ENCODE measurements at regions not wholly inside any gene's neighbourhood (a gene's known extent, or its start where the extent isn't known, plus 50 kb on each side); places are given as distances from the start of the nearest gene placed in this dataset.

GRCh38 chr22:47257566-47257965 lies 495.1 kb downstream of the TBC1D22A start:
- no peak overlapping the region for H3K4me3 ChIP-seq (ENCODE audit: low read length)
- H3K27me3 ChIP-seq (ENCODE audit: control insufficient read depth, low read length): no peaks in the 10 kb centered on the region
- H3K9me2 ChIP-seq (replicated peaks; ENCODE audit: control insufficient read depth, low read length): no peaks in the 10 kb centered on the region
- H3K9me3 ChIP-seq (ENCODE audit: control insufficient read depth, insufficient read depth, low read length): no peaks in the 10 kb centered on the region
- no peaks in the 10 kb centered on the region for H3K4me1 ChIP-seq (ENCODE audit: control insufficient read depth, low read length)
- no peak overlapping the region for H3K4me2 ChIP-seq (ENCODE audit: low read length)
- no peaks in the 10 kb centered on the region for H3K36me3 ChIP-seq (ENCODE audit: control insufficient read depth, low read length)
- no peak for TF ChIP-seq CTCF (IDR thresholded peaks at IDR 0.05; ENCODE audit: low read depth, low read length, poor library complexity, severe bottlenecking)
- TF ChIP-seq EZH2phosphoT487 (IDR thresholded peaks at IDR 0.05; ENCODE audit: borderline replicate concordance, low read length): no peak
- H3K79me2 ChIP-seq (ENCODE audit: control insufficient read depth, low read length): no peaks in the 10 kb centered on the region
- no peaks in the 10 kb centered on the region for H3F3A ChIP-seq (ENCODE audit: control insufficient read depth, insufficient read depth)
- H3K27ac ChIP-seq (ENCODE audit: low read depth, low read length): no peak overlapping the region
- H4K20me1 ChIP-seq (ENCODE audit: control insufficient read depth, insufficient read depth, low read depth, low read length): no peaks in the 10 kb centered on the region

- Histone ChIP-seq H3K4me2 (ENCODE audit: low read length) (no peak overlapping the region), H3K36me3 (ENCODE audit: control insufficient read depth, low read length) (no peaks in the 10 kb centered on the region), H3K27ac (ENCODE audit: low read depth, low read length) (no peak overlapping the region), H4K20me1 (ENCODE audit: control insufficient read depth, insufficient read depth, low read depth, low read length) (no peaks in the 10 kb centered on the region), H3K27me3 (ENCODE audit: control insufficient read depth, low read length) (no peaks in the 10 kb centered on the region), H3K9me2 (replicated peaks; ENCODE audit: control insufficient read depth, low read length) (no peaks in the 10 kb centered on the region), H3K79me2 (ENCODE audit: control insufficient read depth, low read length) (no peaks in the 10 kb centered on the region), H3K9me3 (ENCODE audit: control insufficient read depth, insufficient read depth, low read length) (no peaks in the 10 kb centered on the region), H3K4me1 (ENCODE audit: control insufficient read depth, low read length) (no peaks in the 10 kb centered on the region), H3K4me3 (ENCODE audit: low read length) (no peak overlapping the region), H3F3A (ENCODE audit: control insufficient read depth, insufficient read depth) (no peaks in the 10 kb centered on the region)
- TF ChIP-seq CTCF (IDR thresholded peaks at IDR 0.05; ENCODE audit: low read depth, low read length, poor library complexity, severe bottlenecking): no peak
- no peak for TF ChIP-seq EZH2phosphoT487 (IDR thresholded peaks at IDR 0.05; ENCODE audit: borderline replicate concordance, low read length)
These were observed 489.5 kb downstream of the TBC1D22A start for GRCh38 chr22:47251911-47252310.

- no peaks in the 10 kb centered on the region for H3K27me3 ChIP-seq (ENCODE audit: control insufficient read depth, low read length)
- no peaks in the 10 kb centered on the region for H3F3A ChIP-seq (ENCODE audit: control insufficient read depth, insufficient read depth)
- no peaks in the 10 kb centered on the region for H4K20me1 ChIP-seq (ENCODE audit: control insufficient read depth, insufficient read depth, low read depth, low read length)
- H3K4me1 ChIP-seq (ENCODE audit: control insufficient read depth, low read length): no peaks in the 10 kb centered on the region
- no peak overlapping the region for H3K4me2 ChIP-seq (ENCODE audit: low read length)
- TF ChIP-seq EZH2phosphoT487 (IDR thresholded peaks at IDR 0.05; ENCODE audit: borderline replicate concordance, low read length) (no peak), CTCF (IDR thresholded peaks at IDR 0.05; ENCODE audit: low read depth, low read length, poor library complexity, severe bottlenecking) (no peak)
- no peak overlapping the region for H3K27ac ChIP-seq (ENCODE audit: low read depth, low read length)
- no peaks in the 10 kb centered on the region for H3K9me3 ChIP-seq (ENCODE audit: control insufficient read depth, insufficient read depth, low read length)
- H3K79me2 ChIP-seq (ENCODE audit: control insufficient read depth, low read length): no peaks in the 10 kb centered on the region
- no peaks in the 10 kb centered on the region for H3K36me3 ChIP-seq (ENCODE audit: control insufficient read depth, low read length)
- no peaks in the 10 kb centered on the region for H3K9me2 ChIP-seq (replicated peaks; ENCODE audit: control insufficient read depth, low read length)
- H3K4me3 ChIP-seq (ENCODE audit: low read length): no peak overlapping the region
These were observed 488.7 kb downstream of the TBC1D22A start for GRCh38 chr22:47250995-47251765.
